ENCODE measurements at regions not wholly inside any gene's neighbourhood (a gene's known extent, or its start where the extent isn't known, plus 50 kb on each side); places are given as distances from the start of the nearest gene placed in this dataset.

DNA sequence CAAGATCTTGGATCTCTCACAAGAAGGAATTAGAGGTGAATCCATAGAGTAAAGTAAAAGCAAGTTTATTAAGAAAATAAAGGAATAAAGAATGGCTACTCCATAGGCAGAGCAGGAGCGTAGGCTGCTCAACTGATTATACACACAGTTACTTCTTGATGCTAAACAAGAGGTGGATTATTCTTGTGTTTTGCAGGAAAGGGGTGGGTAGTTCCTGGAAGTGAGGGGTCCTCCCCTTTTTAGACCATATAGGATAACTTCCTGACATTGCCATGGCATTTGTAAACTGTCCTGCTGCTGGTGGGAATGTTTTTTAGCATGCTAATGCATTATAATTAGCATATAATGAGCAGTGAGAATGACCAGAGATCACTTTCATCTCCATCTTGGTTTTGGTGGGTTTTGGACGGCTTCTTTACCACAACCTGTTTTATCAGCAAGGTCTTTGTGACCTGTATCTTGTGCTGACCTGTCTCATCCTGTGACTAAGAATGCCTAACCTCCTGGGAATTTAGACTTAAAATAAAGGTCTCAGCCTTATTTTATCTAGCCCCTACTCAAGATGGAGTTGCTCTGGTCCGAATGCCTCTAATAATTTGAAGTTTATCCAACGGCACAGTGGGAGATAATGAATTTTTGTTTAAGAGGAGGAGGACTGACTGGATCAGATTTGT lies 165.7 kb upstream of the DMRT1 start:
- no peak for DNase-seq

DNA sequence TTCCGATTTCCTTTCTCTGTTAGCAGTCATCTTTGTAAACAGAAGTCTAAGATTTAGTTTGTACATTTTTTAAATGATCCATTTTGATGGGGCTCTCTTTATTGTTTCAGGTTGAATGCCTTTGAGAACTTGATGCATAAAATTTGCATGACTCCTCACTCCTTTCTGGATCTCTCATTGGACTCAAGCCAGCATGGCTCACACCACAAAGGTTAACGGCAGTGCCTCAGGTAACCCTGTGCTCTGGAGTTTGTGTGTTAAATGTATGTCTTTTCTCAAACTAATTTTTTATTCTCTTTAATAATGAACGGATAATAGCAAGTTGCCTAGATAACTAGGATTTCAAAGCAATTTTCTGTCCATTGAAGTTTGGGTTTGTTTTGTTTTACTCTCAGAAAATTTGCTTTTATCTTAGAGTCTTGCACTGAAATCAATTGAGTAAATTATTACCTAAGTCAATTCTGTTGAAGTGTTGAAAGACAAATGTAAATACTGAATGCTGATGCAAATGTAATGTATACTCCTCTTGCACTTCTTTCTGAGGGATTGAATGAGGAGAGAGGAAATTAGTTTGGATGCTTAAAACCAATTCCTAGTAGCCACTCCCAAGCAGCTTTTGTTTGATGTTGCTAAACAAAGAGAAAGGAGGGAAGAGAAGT lies 164.6 kb upstream of the DMRT1 start:
- DNase-seq, result no peak

DNA sequence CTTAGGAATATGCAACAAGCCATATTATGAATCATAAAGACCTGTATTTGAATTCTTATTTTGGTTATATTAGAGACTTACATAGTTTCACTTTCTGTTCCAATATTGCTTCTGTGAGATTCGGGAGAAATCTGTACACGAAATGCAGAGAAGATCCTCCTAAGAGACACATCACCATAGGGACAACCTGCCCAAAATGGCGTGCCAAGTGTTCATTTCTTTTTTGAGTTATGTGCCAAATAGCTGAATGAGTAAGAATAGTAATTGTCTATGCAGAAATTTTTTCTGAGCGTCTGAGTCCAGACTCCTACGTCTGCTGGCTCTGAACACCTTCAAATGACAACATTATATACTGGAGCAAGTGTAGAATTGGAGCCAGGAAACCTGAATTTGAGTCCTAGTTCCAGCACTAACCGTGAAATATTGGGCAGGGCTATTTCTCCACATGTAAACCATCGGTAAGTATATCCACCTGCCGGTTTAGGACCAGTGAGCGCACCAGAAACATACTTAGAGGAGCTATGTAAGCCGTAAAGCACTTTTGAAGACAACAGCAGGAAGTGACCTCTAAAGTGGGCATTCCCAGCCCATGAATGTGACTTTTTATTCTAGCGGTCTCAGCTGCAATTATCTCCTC lies 163.9 kb upstream of the DMRT1 start:
- no peak for DNase-seq

DNA sequence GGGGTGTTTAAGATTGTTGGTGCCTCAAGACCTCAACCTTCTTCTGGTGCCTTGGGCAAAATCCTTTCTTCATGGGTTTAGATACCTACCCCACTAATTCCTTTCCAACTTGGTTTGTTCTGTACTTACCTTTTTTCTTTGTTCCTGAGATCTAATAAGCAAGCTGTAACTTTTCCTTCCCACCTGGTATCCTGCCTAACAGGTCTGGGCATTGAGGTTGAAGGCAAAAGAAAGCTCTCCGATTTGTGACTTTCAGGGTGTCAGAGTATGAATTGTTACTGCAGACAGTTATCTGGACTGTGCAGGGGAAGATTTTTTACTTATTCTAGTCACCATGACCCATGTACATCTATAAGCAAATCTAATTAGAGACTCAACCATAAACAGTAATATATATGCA lies 162.6 kb upstream of the DMRT1 start:
- DNase-seq, result no peak

DNA sequence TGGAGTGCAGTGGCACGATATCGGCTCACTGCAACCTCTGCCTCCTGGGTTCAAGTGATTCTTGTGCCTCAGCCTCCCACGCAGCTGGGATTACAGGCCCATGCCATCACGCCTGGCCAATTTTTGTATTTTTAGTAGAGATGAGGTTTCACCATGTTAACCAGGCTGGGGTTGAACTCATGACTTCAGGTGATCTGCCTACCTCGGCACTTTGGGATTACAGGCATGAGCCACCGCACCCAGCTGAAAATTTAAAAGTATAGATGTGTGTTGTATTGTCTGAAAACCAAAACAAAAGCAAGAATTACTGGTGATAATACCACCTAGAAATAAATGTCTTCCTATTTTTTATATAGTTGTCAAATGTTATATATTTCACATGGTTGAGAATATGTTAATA lies 162.0 kb upstream of the DMRT1 start:
- DNase-seq, result no peak

DNA sequence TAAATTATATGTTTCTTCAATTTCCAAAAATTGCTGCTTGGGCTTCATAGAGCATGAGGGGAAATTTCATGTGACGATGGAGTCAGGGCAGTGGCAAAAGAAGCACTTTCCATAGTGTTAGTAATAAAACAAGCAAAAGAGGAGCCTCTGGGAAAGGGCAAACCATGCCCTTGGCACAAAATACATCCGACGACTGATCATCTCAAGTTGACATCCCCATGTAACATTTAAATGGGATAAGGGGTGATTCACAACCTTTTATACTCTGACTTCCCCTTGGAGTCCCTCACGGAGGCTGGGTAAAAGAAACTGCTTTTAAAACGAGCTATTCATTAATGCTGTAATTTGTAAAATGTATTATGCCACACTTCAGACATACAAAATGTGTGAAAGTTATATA lies 161.4 kb upstream of the DMRT1 start:
- DNase-seq, result no peak

DNA sequence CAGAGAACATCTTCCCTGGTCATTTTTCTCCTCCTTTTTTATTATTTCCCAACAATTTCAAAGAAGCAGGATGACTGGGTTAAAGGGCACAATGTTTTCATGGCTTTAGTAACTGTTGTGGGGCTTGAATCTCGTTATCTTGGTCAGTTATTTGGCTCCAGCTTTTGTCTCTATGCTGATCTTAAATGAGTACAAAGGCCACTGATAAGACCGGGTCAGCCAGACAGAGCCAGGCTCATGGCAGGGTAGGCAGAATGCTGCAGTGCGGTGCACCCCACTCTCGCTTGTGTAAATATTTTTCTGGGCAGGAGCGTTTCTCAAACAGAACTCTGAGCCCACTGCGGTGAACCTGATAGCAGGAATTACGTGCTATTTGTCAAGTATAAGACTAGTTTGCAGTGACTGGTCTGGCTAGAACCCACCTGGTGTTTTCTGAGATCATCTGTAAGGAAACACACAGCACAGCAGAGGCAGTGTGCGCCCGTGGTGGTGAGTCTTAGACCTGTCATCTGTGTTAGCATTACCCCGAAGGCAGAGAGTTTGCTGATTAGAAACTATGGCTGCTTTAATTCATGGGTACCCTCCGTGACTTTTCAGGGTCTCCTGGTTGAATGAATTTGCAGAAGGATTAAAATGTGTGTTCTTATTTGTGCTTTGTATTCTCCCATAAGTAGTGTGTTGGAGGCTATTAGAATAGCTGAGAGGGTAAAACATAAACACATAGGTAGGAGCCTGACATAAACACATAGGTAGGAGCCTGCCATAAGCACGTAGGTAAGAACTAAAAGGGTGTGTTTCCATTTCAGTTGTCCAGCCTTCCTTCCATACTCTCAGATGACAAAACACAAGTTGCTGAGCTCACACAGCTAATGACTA lies 158.6 kb upstream of the DMRT1 start:
- DNase-seq, result no peak

DNA sequence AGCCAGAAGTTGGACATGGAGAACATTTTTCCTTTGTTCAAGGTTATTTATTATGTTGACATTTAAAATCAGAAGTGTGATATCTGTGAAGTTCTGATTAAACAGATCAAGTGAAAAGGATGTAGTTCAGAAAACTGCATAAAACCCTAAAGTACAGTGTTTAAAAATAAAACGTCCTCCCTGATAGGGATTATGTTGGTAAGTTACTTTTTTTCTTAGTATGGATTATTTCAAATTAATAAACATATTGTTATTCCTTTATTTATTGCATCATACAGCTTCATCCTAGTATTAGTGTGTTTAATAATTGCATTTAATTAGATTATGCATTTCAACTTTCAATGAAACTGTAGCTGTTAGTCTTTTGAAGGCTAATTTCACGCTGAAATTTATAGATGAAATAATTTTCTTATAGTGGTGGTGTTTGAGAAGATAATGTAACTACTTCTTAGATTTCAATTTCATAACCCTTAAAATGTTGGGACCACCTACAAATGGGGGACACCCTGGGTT lies 157.9 kb upstream of the DMRT1 start:
- no peak for DNase-seq

DNA sequence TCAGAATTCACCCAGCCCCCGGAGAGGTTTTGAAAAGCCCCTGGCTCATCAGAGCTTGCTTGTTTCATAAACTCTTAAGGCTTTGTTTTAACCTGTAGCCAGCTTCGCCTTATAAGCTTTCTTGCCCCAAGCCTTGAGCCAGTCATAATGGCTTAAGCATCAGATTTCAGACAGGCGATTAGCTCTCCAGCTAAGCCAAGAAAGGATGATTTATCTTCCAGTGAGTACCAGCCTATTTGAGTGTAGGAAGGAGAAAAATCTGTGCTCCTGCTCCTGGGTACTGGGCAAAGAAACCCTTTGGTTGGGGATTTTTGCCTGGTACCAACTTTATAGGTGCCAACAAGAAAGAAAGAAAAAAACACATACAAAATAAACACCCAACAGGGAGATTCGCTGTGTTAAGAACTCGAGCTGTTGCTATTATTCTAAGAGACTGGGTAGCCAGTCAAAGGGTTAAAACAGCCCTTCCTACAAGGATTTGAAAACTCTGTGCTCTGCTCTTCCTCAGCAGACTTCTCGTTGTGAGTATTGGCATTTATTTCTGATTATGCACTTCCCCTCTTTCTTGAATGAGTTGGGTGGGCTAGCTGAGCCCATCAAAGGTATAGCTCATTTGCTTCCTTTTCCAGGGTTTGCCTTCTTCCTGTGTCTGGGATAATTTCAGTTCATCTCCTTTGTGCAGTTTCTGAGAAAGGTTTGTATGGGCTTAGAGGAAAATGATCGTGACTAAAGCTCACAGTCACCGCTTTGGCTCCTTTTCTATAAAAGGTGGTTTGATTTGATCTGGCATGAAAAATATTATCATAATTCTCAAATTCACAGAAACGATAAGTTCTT lies 157.2 kb upstream of the DMRT1 start:
- peak in 1 of 2 experiments; percentile 36 for DNase-seq

DNA sequence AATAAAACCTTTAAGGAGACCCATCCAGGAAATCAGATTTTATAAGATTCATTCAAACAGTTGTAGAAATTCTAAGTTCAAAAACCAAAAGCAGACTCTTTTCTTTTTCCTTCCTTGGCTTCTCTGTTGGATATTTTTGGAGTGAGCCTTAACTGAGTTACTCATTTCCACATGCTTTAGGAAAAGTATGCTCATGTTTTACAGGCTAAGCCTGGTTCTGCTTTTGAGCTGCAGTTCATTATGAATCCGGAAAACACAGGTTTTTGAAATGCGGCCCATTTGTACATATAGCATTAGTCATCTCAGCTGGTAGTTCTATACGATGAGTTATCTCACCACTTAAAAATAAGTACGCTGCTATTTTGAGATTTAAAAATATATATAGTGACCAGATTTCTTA lies 156.6 kb upstream of the DMRT1 start:
- no peak for DNase-seq

DNA sequence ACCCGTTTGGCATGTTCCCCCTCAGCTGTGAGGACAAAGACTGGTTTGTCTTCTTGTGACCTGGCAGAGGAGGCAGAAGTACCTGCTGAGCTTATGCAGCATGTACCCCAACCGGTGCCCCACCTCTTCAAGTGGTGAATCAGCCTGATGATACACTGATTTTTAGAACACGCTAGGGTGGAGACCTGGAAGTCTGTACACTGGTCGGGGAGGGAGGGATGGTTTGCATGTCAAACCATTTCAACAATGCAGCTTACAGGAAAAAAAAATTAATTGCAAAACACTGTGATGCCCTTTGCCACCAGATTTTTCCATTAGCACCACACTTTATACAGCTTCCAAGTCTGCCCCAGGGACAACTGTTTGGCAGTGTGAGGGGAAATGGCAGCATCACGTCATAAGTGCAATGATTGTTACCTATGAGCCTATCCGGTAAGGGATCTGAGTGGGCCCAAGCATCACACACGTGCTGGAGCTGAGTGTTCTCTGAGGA lies 155.1 kb upstream of the DMRT1 start:
- no peak for DNase-seq

DNA sequence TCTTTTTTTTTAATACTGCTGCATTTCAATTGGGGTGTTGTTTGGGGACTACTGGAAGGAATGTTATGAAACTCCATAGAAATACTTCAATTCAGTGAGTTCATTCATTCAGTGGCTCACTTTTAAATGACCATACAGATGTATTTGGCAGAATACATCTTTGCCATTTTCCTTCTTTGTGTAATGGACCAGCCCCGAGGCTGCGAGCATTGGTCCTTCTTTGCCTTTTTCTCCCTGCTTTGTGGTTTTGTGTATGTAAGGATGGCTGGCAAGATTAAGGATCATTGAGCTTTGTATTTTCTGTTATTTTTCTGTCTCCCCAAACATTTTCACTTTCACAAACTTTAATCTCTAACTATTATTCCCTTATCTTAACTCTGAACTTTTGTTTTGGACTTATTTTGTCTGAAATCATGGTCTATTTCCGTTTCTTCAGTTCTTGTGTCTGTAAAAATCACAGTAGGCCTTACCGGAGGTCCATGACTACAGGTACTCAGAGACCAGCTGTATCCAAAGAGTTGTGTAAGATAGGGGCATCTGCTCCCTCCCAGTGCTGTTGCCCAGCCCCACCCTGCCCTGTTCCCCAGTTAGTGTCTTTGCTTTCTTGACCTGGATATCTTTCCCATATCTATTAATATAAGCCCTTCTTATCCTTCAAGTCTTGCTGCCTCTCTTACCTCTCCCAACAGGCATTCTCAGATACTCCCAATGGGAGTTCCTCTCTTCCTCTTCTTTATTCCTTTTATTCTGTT lies 154.3 kb upstream of the DMRT1 start:
- no peak for DNase-seq

DNA sequence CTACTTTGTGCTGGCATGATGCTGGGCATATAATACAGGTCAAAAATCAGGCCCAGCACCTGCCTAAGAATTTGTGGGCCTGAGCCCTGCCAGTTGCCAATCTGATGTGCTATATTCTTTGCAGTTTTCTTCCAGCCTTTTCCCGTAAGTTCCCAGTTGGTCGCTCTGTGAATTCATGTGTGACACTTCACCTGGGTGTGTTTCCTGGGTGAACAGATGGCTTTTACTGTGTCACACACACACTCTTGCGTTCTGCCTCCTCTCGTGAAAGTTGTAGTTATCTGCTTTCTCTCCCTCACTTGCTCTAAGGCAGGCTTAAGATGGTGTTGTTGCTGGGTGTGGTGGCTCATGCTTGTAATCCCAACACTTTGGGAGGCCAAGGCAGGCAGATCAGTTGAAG lies 153.5 kb upstream of the DMRT1 start:
- DNase-seq, result no peak

DNA sequence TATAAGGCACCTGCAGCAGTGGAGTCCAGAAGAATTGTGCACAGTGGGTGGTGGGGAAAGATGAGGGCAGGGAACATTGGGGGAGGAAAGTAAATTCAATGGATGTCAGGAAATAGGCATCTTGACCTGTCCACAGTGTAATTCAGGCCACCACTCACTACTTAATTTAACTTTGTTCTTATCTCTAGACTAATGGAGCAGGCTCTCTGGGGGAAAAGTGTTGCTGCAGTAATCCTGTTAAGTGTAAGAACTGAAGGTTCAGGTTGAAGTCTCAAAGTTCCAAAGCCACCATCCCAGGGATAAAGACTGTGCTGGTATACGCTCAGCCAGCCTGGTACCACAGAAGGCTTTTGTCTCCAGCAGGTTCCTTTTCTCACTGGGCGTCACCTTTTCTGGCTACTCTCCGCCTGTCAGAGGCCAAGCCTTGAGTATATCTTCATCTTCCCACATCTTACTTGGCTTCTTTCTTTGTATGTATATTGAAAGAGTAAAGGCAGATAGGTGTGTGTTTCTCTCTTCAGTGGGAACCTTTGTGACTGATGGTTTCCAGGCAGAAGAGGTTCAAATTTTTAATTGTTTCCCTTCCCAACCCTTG lies 150.9 kb upstream of the DMRT1 start:
- DNase-seq, result no peak

DNA sequence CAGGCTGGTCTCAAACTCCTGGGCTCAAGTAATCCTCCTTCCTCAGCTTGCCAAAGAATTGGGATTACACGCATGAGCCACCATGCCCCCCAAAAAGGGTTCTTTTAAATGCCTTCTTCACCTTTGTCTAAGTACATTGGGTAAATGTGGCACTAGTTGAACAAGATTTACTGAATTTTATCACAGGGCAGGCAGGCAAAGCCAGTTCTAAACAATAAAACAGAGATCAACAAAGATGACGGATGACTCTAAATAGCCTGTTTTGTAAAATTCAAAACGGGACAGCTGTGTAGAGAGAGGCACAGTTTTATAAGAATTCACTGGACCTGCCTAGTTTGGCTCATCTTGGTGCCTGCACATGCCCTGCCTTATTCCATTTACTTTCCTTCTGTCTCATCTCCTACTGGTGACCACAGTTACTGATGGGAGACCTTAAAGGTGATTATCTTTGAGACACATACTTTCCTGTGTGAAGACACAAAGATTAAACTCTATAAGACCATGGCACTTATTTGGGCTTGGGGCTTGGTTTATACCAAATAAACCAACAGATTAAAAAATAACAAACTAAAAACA lies 149.6 kb upstream of the DMRT1 start:
- no peak for DNase-seq

DNA sequence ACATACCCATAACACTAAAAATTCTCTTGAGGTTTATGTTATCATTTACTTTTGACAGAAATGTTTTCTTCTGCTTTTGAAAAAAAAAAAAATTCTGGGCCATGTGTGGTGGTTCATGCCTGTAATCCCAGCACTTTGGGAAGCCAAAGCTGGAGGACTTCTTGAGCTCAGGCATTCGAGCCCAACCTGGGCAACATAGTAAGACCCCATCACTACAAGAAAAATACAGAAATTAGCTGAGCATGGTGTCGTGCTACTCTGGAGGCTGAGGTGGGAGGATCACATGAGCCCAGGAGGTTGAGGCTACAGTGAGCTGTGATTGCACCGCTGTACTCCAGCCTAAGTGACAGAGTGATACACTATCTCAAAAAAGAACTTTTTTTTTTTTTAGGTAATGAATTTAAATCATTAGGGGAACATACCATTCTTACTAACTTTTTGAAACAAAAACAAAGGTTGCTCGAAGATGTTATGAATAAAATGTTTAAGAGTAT lies 148.8 kb upstream of the DMRT1 start:
- DNase-seq, result no peak

DNA sequence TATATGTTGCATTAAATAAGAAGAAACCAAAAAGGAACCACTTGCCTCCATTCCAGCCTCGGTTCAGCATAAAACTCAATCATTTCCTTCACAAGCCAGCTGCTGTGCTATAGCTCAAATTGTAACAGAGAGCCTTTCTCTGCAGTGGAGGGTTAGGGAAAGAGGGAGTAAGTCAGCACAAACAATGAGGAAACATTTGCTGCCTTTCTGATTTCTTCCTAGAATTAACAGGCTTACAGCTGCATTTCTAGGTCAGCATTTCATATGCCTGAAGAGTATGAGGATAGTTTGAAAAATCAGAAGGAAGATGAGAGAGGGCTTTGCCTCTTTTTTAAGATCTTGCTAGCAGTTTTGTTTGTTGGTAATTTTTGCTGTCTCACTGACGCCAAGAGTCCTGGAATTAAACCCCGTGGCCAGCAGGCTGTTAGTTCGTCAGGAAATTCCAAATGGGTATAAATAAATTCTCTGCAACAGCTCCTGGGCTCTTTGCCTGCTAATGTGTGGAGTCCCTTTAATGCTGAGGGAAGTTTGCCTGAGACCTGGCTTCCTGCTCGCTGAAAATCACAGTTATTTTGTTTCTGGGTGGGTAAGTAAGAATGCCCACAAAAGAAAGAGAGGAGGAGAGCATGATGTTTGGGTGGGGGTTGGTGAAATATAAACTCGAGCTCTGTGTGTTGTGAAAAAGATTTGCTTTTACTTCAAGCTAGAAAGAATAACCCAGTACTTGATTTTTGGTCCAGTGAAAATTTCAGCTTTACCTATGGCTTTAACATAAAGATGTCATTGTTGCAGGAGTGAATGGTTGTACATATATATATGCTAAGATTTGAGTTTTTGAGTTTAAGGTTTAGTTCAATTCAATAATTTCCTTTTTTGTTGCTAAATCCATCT lies 148.1 kb upstream of the DMRT1 start:
- DNase-seq, result no peak

DNA sequence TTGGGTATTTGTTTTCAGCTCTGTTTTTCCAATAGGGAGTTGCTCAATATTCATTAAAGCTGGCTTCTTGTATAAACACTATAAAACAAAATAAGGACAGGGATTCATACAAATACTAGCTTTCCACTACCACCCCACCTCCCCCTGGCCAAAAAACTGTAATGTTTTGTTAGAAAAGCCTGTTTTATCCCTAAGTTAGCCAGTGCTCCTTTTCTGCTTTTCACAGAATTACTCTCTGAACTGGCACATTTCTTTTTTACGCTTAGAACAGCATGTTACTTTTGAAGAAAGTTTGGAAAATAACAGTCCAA lies 147.4 kb upstream of the DMRT1 start:
- no peak for DNase-seq

DNA sequence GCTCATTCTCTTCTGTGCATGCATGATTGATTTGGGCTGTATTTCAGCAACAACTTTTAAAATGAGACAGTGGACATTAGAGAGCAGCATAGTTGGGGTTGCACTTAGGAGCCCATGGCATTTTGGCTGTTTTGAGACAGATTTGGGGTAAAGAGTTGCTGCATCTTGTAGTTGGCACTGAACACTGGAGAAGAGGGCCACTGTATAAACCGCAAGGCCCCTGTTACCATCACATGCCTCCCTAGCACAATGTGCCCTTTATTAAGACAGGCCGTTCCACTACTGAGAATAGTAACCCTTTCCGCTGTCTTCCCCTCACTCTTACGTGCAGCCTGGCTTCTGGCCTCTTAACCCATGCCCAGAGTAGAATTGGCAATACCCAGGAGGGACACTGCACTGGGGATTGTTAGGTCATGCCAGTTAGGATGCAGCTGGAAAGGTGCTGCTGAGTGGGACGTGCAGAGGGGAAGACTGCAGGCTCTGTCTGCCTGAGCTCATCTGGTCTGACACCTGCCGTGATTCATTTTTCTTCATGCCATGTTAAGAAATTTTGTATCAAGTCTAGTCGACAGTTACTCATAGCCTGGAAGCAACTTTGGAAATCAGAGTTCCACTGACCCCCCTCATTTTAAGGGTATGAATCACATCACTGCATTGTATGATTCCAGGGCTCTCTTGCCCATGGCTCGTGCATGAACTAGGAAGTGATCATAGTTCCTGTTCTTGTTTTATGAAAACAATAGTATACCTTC lies 146.9 kb upstream of the DMRT1 start:
- DNase-seq, result no peak
